K562 (cell line): ENCODE measurements at regions not wholly inside any gene's neighbourhood (a gene's known extent, or its start where the extent isn't known, plus 50 kb on each side); places are given as distances from the start of the nearest gene placed in this dataset.

Source experiments
- ATAC-seq: fragments of 200-7000 bp; cut with Tn5 transposase; 3 replicates; pipeline ENCODE4 v1.9.1; 2020; ENCODE audit warnings: moderate library complexity
- BruUV-seq: library from RNA; stranded (reverse); fragments of 400-500 nt; replicated peaks from 2 replicates; lab custom pipeline; 2021; lab: Mats Ljungman, UMichigan
- CTCF ChIA-PET: fragments of 300-600 bp; formaldehyde crosslinking; extraction: SDS; loops from one replicate; lab custom pipeline; 2021; ENCODE audit warnings: low intra/inter-chr PET ratio; lab: Yijun Ruan, JAX
- POLR2A ChIA-PET: fragments of 300-600, 350-650 bp; sonication (Branson Sonifier 250); formaldehyde crosslinking; extraction: SDS; loops from one replicate; lab custom pipeline; 2021; ENCODE audit warnings: antibody characterized with exemption, inconsistent platforms; lab: Yijun Ruan, JAX
- DNase-seq, 4 experiments: peaks; one replicate each; pipeline versions ENCODE4 v3.0.0 to v3.0.0-alpha.2; 2011 to 2018; ENCODE audit warnings: low spot score in 3 of 4, mixed read lengths in 3 of 4; ENCODE audit errors: extremely low read depth in 1 of 4
- FAIRE-seq: peaks from 2 replicates; lab custom pipeline; 2011; peaks lifted over from hg19 to GRCh38; lab: Jason Lieb, UNC
- H2AFZ ChIP-seq: 2 replicates; pipeline ENCODE4 v1.6.0; 2011; ENCODE audit warnings: low read depth, low read length, control low read depth, inconsistent platforms
- H3K27ac ChIP-seq: fragments of 200-600 bp; 3 replicates; pipeline ENCODE4 v1.8.0; 2011; ENCODE audit warnings: low read depth, mild to moderate bottlenecking, control low read depth, inconsistent platforms, low read length, moderate library complexity, mixed read lengths; ENCODE audit errors: extremely low read depth
- H3K27me3 ChIP-seq, 2 experiments: fragments of 300-600 bp in 1 of 2; 2 replicates in 1 of 2; 3 replicates in 1 of 2; pipeline versions ENCODE4 v1.6.0 to v1.8.0; 2011; ENCODE audit warnings: inconsistent platforms in 2 of 2, low read length in 2 of 2, mild to moderate bottlenecking in 1 of 2, mixed read lengths in 1 of 2, moderate library complexity in 1 of 2; ENCODE audit not compliant: control insufficient read depth in 2 of 2, insufficient read depth in 2 of 2
- H3K36me3 ChIP-seq: fragments of 300-600 bp; 3 replicates; pipeline ENCODE4 v1.8.0; 2011; ENCODE audit warnings: mild to moderate bottlenecking, low read length, inconsistent platforms; ENCODE audit not compliant: control insufficient read depth, insufficient read depth
- H3K4me1 ChIP-seq, 2 experiments: fragments of 200-600 bp in 1 of 2; replicated peaks in 1 of 2; 2 replicates in 1 of 2; 3 replicates in 1 of 2; pipeline versions ENCODE4 v1.5.1 to v1.8.0; 2011; ENCODE audit warnings: inconsistent platforms in 2 of 2, low read length in 2 of 2, mild to moderate bottlenecking in 1 of 2, mixed read lengths in 1 of 2, moderate library complexity in 1 of 2; ENCODE audit not compliant: control insufficient read depth in 2 of 2, insufficient read depth in 2 of 2
- H3K4me2 ChIP-seq: 2 replicates; pipeline ENCODE4 v1.6.1; 2011; ENCODE audit warnings: low read length, control low read depth, inconsistent platforms, mixed read lengths; ENCODE audit not compliant: insufficient read depth
- H3K4me3 ChIP-seq: fragments of 200-600 bp; sonication (generic), shearing (Covaris generic); 2 replicates; pipeline ENCODE4 v1.5.1; 2016; ENCODE audit warnings: control low read depth, inconsistent platforms
- H3K79me2 ChIP-seq: fragments of 200-600 bp; 3 replicates; pipeline ENCODE4 v1.8.0; 2011; ENCODE audit warnings: low read length, inconsistent platforms; ENCODE audit not compliant: control insufficient read depth, insufficient read depth
- H3K9ac ChIP-seq, 2 experiments: 2 replicates each; pipeline versions ENCODE4 v1.6.0 to v1.6.1; 2011; ENCODE audit warnings: low read depth in 2 of 2, low read length in 2 of 2, control low read depth in 1 of 2, inconsistent platforms in 1 of 2, mild to moderate bottlenecking in 1 of 2, mixed read lengths in 1 of 2; ENCODE audit not compliant: insufficient read depth in 1 of 2
- H3K9me1 ChIP-seq: one replicate; pipeline ENCODE4 v1.6.0; 2011; ENCODE audit warnings: inconsistent platforms, mild to moderate bottlenecking, low read length, moderate library complexity; ENCODE audit not compliant: control insufficient read depth, insufficient read depth
- H3K9me3 ChIP-seq: replicated peaks from 2 replicates; pipeline ENCODE4 v1.5.1; 2011; ENCODE audit warnings: low read depth, low read length, inconsistent platforms; ENCODE audit not compliant: control insufficient read depth, insufficient read depth
- H4K20me1 ChIP-seq: replicated peaks from 2 replicates; pipeline ENCODE4 v1.6.1; 2011; ENCODE audit warnings: low read length, inconsistent platforms, mixed read lengths; ENCODE audit not compliant: control insufficient read depth, insufficient read depth
- BCL6 ChIP-seq: fragments of 250-450 bp; sonication (Bioruptor Pico); IDR thresholded peaks from 2 replicates; pipeline ENCODE4 v1.4.0; 2020
- PHF20 ChIP-seq: fragments of 450-650 bp; IDR thresholded peaks from 2 replicates; pipeline ENCODE4 v1.6.1; 2018; ENCODE audit not compliant: partially characterized antibody
- WGBS: fragments of 100-300 bp; shearing (Covaris generic); methylation state at CpG from one replicate; pipeline ENCODE4 v1.1.6; 2016; ENCODE audit warnings: low coverage, mixed read lengths; ENCODE audit not compliant: insufficient coverage; ENCODE audit errors: missing lambda C conversion rate; 5-methylcytosine and 5-hydroxymethylcytosine counted together
- in situ Hi-C: fragments of 300-500 bp; cut with MboI; formaldehyde crosslinking; loops from 4 replicates; pipeline ENCODE4 v1.15.0; 2018; ENCODE audit warnings: inconsistent platforms, mixed read lengths
- intact Hi-C: fragments of 100-400 bp; cut with micrococcal nuclease; formaldehyde crosslinking; loops from 2 replicates; pipeline ENCODE4 v1.14.2; 2022
- TF ChIP-seq, protein P1 (sequence below): sonication (generic); formaldehyde crosslinking; IDR thresholded peaks from 2 replicates; pipeline ENCODE4 v1.8.0; 2022; ENCODE audit warnings: missing genetic modification reagents, mild to moderate bottlenecking, borderline replicate concordance
- TF ChIP-seq, protein P2 (sequence below): fragments of 450-650 bp; IDR thresholded peaks from 2 replicates; pipeline ENCODE4 v1.6.1; 2016; ENCODE audit warnings: low read depth, mild to moderate bottlenecking, moderate library complexity
- TF ChIP-seq, protein P3 (sequence below): sonication (generic); formaldehyde crosslinking; IDR thresholded peaks from 2 replicates; pipeline ENCODE4 v1.8.1; 2022; ENCODE audit warnings: missing genetic modification reagents

DNA sequence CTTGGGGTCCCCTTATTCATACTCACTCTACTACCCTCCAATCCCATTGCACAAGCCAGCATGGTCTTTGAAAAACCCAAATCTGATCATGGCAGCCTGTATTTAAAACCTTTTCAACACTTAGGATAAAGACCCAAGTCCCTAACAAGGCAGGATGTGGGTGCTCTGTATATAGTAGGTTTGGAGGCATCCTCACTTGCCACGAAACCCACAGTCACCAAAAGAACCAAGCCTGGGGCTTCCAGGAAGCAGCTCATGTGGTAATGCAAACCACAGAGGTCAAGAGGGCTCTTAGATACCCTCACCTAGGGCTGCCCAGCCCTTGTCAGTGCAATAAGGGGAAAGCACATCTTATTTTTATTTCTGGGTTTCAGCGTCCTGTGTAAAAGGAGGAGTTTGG, 218.6 kb upstream of the ASIC2 start:
- no TSS peak for BruUV-seq
- WGBS, result 0% methylated on average over 2 of the region's 2 CpGs
- Histone ChIP-seq H3K4me2 (no peak overlapping the region), H3K27me3 (peaks cover 11 to 28% of the 10 kb centered on the region in 2 experiments; a peak in 4 of 5 replicates), H3K4me3 (no peak overlapping the region), H3K4me1 (peaks cover 11 to 18% of the 10 kb centered on the region in 2 experiments; a peak in 4 of 5 replicates), H3K36me3 (no peaks in the 10 kb centered on the region), H2AFZ (no peak overlapping the region), H3K9ac (no peak overlapping the region), H4K20me1 (0 out of 2 replicates have a peak, but pooled peaks cover 3% of the 10 kb centered on the region), H3K79me2 (no peaks in the 10 kb centered on the region), H3K9me3 (no peaks in the 10 kb centered on the region), H3K27ac (no peak overlapping the region), H3K9me1 (no peaks in the 10 kb centered on the region)
- in situ Hi-C loops, result no loop called here
- peak in 1 of 4 experiments; percentile 34 for DNase-seq
- TF ChIP-seq, protein P1, sequence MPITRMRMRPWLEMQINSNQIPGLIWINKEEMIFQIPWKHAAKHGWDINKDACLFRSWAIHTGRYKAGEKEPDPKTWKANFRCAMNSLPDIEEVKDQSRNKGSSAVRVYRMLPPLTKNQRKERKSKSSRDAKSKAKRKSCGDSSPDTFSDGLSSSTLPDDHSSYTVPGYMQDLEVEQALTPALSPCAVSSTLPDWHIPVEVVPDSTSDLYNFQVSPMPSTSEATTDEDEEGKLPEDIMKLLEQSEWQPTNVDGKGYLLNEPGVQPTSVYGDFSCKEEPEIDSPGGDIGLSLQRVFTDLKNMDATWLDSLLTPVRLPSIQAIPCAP (CRISPR knock-in tag), result no peak
- TF ChIP-seq, protein P2, sequence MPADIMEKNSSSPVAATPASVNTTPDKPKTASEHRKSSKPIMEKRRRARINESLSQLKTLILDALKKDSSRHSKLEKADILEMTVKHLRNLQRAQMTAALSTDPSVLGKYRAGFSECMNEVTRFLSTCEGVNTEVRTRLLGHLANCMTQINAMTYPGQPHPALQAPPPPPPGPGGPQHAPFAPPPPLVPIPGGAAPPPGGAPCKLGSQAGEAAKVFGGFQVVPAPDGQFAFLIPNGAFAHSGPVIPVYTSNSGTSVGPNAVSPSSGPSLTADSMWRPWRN, result 0 out of 2 replicates have a peak, but pooled peaks have one; percentile 31
- TF ChIP-seq BCL6 (no peak), PHF20 (no peak)
- TF ChIP-seq, protein P3, sequence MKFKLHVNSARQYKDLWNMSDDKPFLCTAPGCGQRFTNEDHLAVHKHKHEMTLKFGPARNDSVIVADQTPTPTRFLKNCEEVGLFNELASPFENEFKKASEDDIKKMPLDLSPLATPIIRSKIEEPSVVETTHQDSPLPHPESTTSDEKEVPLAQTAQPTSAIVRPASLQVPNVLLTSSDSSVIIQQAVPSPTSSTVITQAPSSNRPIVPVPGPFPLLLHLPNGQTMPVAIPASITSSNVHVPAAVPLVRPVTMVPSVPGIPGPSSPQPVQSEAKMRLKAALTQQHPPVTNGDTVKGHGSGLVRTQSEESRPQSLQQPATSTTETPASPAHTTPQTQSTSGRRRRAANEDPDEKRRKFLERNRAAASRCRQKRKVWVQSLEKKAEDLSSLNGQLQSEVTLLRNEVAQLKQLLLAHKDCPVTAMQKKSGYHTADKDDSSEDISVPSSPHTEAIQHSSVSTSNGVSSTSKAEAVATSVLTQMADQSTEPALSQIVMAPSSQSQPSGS (CRISPR knock-in tag), result no peak
- ChIA-PET POLR2A (interaction anchor here (1.0 kb wide), 1 partner anchor 8 kb away, joined by 3 read pairs; no protein-coding TSS in a partner anchor), CTCF (no interaction called here)
- FAIRE-seq, result no peak
- intact Hi-C loops, result no loop called here
- ATAC-seq, result no peak
